Pancreas (tissue), 10 donors: ENCODE measurements at regions not wholly inside any gene's neighbourhood (a gene's known extent, or its start where the extent isn't known, plus 50 kb on each side); places are given as distances from the start of the nearest gene placed in this dataset.

ENCODE experiments used
- ATAC-seq, 4 donors: fragments of 200-7000 bp; cut with Tn5 transposase; one replicate each; pipeline versions ENCODE4 v1.8.0 to v1.9.1; 2020; ENCODE audit warnings: mild to moderate bottlenecking in 4 of 4, moderate library complexity in 4 of 4
- DNase-seq, 6 donors: peaks; one replicate each; pipeline ENCODE4 v3.0.0-alpha.2; 2020
- FAIRE-seq: peaks from 2 replicates; lab custom pipeline; 2012; peaks lifted over from hg19 to GRCh38; lab: Jason Lieb, UNC
- H3K27ac ChIP-seq, 4 donors: fragments of 200-600 bp; sonication (generic); 1 replicate in 3 of 4; 2 replicates in 1 of 4; pipeline versions ENCODE4 v1.5.0 to v1.8.0; 2020
- H3K27me3 ChIP-seq, 4 donors: fragments of 200-600 bp; one replicate each; pipeline ENCODE4 v1.8.0; 2021
- H3K36me3 ChIP-seq, 3 donors: fragments of 200-600 bp; sonication (generic) in 1 of 3; one replicate each; pipeline versions ENCODE4 v1.5.0 to v1.8.0; 2020 to 2021
- H3K4me1 ChIP-seq, 3 donors: fragments of 200-600 bp; one replicate each; pipeline ENCODE4 v1.8.0; 2021
- H3K4me3 ChIP-seq, 4 donors: fragments of 200-600 bp; sonication (generic) in 2 of 4; one replicate each; pipeline versions ENCODE4 v1.5.0 to v1.8.0; 2020 to 2021
- H3K9me3 ChIP-seq, 4 donors: fragments of 200-600 bp; one replicate each; pipeline ENCODE4 v1.8.0; 2021
- CTCF ChIP-seq, 4 donors: fragments of 200-600 bp; sonication (generic) in 3 of 4; IDR thresholded peaks; one replicate each; pipeline versions ENCODE4 v1.5.0 to v1.8.0; 2021; ENCODE audit warnings: antibody characterized with exemption in 4 of 4
- WGBS, 2 donors: extraction: QIAGEN DNeasy Blood & Tissue Kit; methylation state at CpG; one replicate each; pipeline ENCODE4 v1.1.7; 2013; 5-methylcytosine and 5-hydroxymethylcytosine counted together
- intact Hi-C, 3 donors: fragments of 100-400 bp; cut with DNase I; formaldehyde crosslinking; loops; one replicate each; pipeline versions ENCODE4 v1.11.1 to v1.14.2; 2022
- donor health status: healthy with polysubstance abuse.
- donor health status: DM: no; HTN: no; CAD: no; lungs with moderate emphysema.
- donor health status: DM: no; HTN: no; CAD: no.
- donor health status: control.
- donor health status: control.
- donor health status: Bipolar disorder and iron deficiency.
- donor health status: DM: yes; HTN: yes; CAD: no.
- donor health status: DM: no; HTN: no; CAD: no.
- donor health status: DM: no; HTN: no; CAD: no.
- donor health status: DM: yes; HTN: yes; CAD: no.

DNA sequence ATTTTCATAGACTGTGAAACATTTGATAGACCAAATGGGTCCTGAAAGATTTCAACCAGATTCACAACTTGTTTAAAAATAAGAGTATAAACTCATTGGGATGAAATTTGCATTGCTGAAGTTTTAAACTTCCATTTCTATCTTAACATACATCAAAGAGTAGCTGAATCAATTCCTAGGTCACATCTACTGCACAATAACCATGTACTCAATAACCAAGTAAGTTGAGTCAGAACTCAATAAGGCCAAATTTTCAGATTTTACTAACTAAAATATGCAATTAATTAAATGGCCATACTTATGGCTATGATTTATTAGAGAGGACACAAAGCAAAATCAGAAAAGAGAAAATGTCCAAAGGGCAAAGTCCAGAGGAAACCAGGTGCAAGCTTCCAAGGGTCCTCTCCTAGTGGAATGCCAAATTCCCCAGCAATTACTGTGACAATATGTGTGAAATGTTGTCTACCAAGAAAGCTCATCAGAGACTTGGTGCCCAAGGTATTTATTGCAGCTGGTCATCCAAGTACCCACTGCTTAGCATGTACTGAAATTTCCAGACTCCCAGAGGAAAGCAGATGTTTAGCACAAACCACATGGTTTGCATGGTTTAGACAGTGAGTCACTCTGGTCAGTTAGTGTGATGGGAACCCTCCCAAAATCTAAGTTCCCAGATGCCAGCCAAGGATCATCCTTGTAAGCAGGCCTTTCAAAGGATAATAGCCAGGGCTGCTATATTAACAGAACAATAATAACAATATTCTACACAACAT is 238.9 kb downstream of the IPMK start:
- H3K27ac ChIP-seq = no peak overlapping the region
- H3K36me3 ChIP-seq = no peaks in the 10 kb centered on the region
- ATAC-seq (peak in 1 of 4 donors; percentile 14), FAIRE-seq (no peak), DNase-seq (no peak)
- H3K9me3 ChIP-seq = no peaks in the 10 kb centered on the region
- no peaks in the 10 kb centered on the region for H3K27me3 ChIP-seq
- no peak for TF ChIP-seq CTCF (IDR thresholded peaks at IDR 0.05)
- intact Hi-C loops = no loop called here
- H3K4me1 ChIP-seq = no peaks in the 10 kb centered on the region
- no peak overlapping the region for H3K4me3 ChIP-seq

DNA sequence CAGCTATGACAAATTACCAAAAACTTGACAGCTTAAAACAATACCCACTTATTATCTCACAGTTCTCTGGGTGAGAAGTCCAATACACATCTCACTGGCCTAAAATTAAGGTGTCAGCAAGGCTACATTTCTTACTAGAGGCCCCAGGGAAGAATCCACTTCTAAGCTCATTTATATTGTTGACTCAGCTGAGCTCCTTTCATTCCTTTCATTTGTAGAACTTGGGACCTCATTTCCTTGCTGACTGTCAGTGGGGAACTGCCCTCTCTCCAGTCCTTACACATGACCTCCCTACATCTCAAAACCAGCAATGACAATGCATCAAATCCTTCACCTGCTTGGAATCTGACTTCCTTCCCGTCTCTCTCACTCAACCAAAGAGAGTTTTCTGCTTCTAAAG is 240.3 kb downstream of the IPMK start:
- ATAC-seq = no peak
- no peak for DNase-seq
- no peak for TF ChIP-seq CTCF (IDR thresholded peaks at IDR 0.05)
- H3K4me1 ChIP-seq = no peaks in the 10 kb centered on the region
- H3K9me3 ChIP-seq = no peaks in the 10 kb centered on the region
- FAIRE-seq = no peak
- no peaks in the 10 kb centered on the region for H3K27me3 ChIP-seq
- no peak overlapping the region for H3K4me3 ChIP-seq
- WGBS, 2 donors = 51 to 72% methylated on average over 1 of the region's 1 CpG
- no peaks in the 10 kb centered on the region for H3K36me3 ChIP-seq
- no peak overlapping the region for H3K27ac ChIP-seq
- intact Hi-C loops = no loop called here

DNA sequence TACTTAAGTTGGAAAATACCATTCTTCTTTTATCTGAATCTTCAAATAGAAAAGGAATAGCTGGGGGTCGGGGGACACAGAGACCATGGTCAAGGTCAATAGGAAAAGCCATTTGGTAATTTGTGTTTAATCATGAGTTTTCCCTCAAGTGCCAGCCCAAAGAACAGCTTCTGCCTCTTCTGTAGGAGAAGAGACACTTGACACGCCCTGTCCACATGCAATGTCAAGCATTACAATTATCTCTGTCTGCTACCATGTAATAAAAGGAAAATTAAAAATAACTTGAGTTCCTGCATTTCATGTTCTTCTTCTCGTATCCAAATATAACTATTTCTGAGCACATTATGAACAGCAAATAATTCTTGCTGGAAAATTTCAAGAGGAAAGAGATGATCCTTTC is 241.7 kb downstream of the IPMK start:
- no peak for DNase-seq
- 52 to 55% methylated on average over 3 of the region's 3 CpGs for WGBS, 2 donors
- no peaks in the 10 kb centered on the region for H3K9me3 ChIP-seq
- H3K4me1 ChIP-seq = no peaks in the 10 kb centered on the region
- H3K36me3 ChIP-seq = no peaks in the 10 kb centered on the region
- no peak overlapping the region for H3K27ac ChIP-seq
- intact Hi-C loops = no loop called here
- TF ChIP-seq CTCF (IDR thresholded peaks at IDR 0.05) = no peak
- no peak for FAIRE-seq
- no peaks in the 10 kb centered on the region for H3K27me3 ChIP-seq
- ATAC-seq = no peak
- no peak overlapping the region for H3K4me3 ChIP-seq

- no peaks in the 10 kb centered on the region for H3K27me3 ChIP-seq
- no peak for TF ChIP-seq CTCF (IDR thresholded peaks at IDR 0.05)
- ATAC-seq (peak; percentile 71 to 88 (median 74)), FAIRE-seq (no peak), DNase-seq (no peak)
- no peak overlapping the region for H3K4me3 ChIP-seq
- intact Hi-C loops = no loop called here
- H3K9me3 ChIP-seq = no peaks in the 10 kb centered on the region
- H3K4me1 ChIP-seq = no peaks in the 10 kb centered on the region
- WGBS, 2 donors = 0 to 8% methylated on average over 2 of the region's 2 CpGs
- H3K36me3 ChIP-seq = no peaks in the 10 kb centered on the region
- peak overlapping the region in 3 of 4 donors; percentile 1 to 42 (median 33) for H3K27ac ChIP-seq
Measured at GRCh38 chr10:58023341-58024073, 244.2 kb downstream of the IPMK start.
